IPS-NIHi11 (cell line): ENCODE measurements at regions not wholly inside any gene's neighbourhood (a gene's known extent, or its start where the extent isn't known, plus 50 kb on each side); places are given as distances from the start of the nearest gene placed in this dataset.

Source experiments
- DNase-seq: peaks from one replicate; pipeline ENCODE4 v3.0.0; 2012; ENCODE audit warnings: mixed read lengths, low spot score

- DNase-seq, result no peak
Measured at GRCh38 chr20:55783381-55783780, 221.9 kb downstream of the CBLN4 start.

GRCh38 chr20:55782912-55783253 lies 222.4 kb downstream of the CBLN4 start:
- no peak for DNase-seq

- no peak for DNase-seq
Measured at GRCh38 chr20:55782224-55782911, 223.0 kb downstream of the CBLN4 start.

GRCh38 chr20:55778796-55779195 lies 226.5 kb downstream of the CBLN4 start:
- DNase-seq, result no peak

- no peak for DNase-seq
Measured at GRCh38 chr20:55777641-55778040, 227.7 kb downstream of the CBLN4 start.

GRCh38 chr20:55776176-55776575 lies 229.1 kb downstream of the CBLN4 start:
- DNase-seq, result no peak

- no peak for DNase-seq
Measured at GRCh38 chr20:55774628-55775027, 230.7 kb downstream of the CBLN4 start.

GRCh38 chr20:55761797-55762196 lies 243.5 kb downstream of the CBLN4 start:
- DNase-seq, result no peak

- DNase-seq, result no peak
Measured at GRCh38 chr20:55761100-55761499, 244.2 kb downstream of the CBLN4 start.

- DNase-seq, result no peak
Measured at GRCh38 chr20:55760586-55760985, 244.7 kb downstream of the CBLN4 start.

- no peak for DNase-seq
Measured at GRCh38 chr20:55755861-55756260, 249.5 kb downstream of the CBLN4 start.

GRCh38 chr20:55755411-55755810 lies 249.9 kb downstream of the CBLN4 start:
- DNase-seq, result no peak

GRCh38 chr20:55746723-55747122 lies 258.6 kb downstream of the CBLN4 start:
- DNase-seq, result no peak

- DNase-seq, result no peak
Measured at GRCh38 chr20:55745840-55746239, 259.5 kb downstream of the CBLN4 start.

GRCh38 chr20:55744896-55745295 lies 260.4 kb downstream of the CBLN4 start:
- DNase-seq, result no peak

GRCh38 chr20:55741801-55742200 lies 263.5 kb downstream of the CBLN4 start:
- DNase-seq, result no peak

- DNase-seq, result no peak
Measured at GRCh38 chr20:55740076-55740475, 265.2 kb downstream of the CBLN4 start.

GRCh38 chr20:55730321-55730720 lies 275.0 kb downstream of the CBLN4 start:
- DNase-seq, result no peak

- DNase-seq, result no peak
Measured at GRCh38 chr20:55714736-55715135, 290.6 kb downstream of the CBLN4 start.

GRCh38 chr20:55714082-55714481 lies 291.2 kb downstream of the CBLN4 start:
- DNase-seq, result no peak

- DNase-seq, result no peak
Measured at GRCh38 chr20:55704458-55704857, 300.9 kb downstream of the CBLN4 start.

- DNase-seq, result no peak
Measured at GRCh38 chr20:55701467-55701866, 303.9 kb downstream of the CBLN4 start.

GRCh38 chr20:55696520-55696919 lies 308.8 kb downstream of the CBLN4 start:
- no peak for DNase-seq

GRCh38 chr20:55693641-55694040 lies 311.7 kb downstream of the CBLN4 start:
- no peak for DNase-seq

GRCh38 chr20:55685841-55686240 lies 319.5 kb downstream of the CBLN4 start:
- no peak for DNase-seq
